ENCODE measurements at regions not wholly inside any gene's neighbourhood (a gene's known extent, or its start where the extent isn't known, plus 50 kb on each side); places are given as distances from the start of the nearest gene placed in this dataset.

DNA sequence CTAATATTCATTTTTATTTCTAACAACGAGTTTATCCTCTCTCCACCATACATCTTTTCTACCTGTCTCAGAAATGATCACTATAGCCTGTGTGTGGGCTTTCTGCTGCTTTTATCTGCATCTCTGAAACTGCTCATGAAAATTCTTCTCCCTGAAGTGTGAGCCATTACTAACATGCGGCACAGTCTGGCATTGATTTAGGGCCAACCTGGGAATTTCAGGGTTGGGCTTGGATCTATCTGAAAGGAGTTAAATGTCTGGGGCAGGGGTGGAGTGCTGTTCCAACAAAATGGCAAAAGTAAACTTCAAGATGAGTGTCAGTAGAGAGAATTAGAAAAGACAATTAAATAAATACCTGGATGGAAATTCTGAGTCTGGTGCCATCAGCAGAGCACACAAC, 198.2 kb upstream of the OSR1 start:
- FAIRE-seq = no peak
- no peak for DNase-seq (ENCODE audit: low spot score)

DNA sequence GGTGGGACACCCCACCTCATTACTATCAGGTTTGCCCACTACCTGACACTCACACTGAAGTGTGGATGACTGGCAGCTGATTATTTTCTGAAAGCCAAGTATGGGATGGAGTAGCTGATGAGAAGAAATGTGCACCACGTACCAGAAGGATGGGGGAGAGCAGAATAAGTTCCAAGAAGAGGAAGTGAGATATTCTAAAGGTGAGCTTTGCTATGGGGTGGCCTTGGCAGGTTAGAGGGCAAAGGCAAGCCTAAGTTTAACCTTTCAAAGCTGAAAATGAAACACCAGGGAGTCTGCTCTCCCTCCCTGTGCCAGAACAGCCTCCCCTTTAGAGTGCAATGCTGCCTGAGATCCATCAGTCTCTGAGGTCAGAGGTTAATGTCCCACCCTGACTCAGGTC, 196.1 kb upstream of the OSR1 start:
- DNase-seq (ENCODE audit: low spot score) (no peak), FAIRE-seq (no peak)

DNA sequence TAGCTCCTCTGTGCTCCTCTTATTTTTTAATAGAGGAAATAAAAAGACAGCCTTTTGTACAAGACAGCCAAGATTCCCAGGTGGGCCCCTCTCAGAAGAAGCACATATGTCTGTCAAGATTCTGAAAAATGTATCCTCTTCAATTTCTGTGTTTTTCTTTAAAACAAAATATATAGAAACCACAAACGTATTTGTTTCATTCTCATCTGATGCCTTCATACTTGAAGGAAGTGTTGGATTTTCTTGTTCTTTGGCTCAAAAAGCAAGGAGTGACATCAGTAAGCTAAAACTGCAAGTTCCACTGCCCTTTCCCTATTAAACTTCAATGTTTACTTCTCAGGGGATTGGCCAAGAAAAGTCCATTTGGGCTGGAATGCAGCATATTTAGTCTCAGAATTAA, 193.8 kb upstream of the OSR1 start:
- DNase-seq (ENCODE audit: low spot score) = no peak
- FAIRE-seq = no peak

DNA sequence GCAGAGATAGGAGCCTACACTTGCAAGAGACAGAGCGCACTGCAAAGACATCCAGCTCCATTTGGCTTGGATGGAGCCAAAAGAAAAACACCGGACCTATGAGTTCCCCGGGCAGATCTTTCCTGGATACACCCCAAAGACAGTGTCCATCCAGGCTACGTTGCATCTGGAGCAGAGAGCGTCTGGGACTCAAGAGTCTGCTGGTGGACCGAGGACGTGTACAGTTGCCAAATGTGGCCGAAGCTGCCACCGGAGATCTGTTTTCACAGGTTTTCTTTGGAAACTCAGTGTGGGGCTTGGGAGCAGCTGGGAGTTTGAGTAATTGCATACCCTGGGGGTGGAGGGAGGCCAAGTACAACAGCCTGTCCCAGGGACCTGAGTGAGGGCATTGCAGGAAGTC, 192.3 kb upstream of the OSR1 start:
- no peak for FAIRE-seq
- DNase-seq (ENCODE audit: low spot score) = no peak

DNA sequence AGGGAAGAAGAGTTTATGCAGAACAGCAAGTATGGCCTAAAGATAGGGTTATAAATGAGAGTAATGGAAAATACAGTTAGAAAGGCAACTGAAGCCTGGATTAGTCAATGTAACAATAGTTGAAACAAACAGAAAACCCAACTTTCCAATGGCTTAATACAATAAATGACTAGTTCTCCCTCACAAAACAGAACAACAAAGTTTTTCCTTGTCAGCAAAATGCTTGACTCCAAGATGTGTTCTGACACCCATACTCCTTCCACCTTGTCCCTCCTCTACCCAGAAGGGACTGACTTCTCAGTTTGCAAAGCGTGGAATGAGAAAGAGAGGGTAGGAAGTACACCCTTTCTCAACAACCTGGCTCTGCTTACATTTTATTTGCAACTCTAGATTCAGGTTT, 191.4 kb upstream of the OSR1 start:
- FAIRE-seq (no peak), DNase-seq (ENCODE audit: low spot score) (no peak)

DNA sequence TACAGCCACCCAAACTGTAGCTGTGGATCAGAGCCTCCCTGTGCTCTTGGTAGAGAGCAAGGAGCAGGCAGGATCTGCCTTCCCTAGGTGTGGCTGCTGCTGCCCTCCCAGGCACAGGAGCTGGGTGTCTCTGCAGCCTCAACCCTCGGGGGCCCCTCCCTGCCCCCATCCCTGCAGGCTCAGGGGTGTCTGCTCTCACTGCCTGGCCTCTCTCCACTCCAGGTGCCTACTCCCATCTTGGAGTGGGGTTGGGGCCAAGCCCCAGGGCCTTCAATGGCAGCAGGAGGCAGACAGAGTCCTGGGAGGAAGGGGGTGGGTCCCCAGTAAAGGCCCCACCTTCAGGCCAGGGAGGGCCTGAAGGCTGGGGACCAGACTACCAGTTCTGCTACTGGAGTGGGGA, 189.7 kb upstream of the OSR1 start:
- FAIRE-seq (no peak), DNase-seq (ENCODE audit: low spot score) (no peak)

DNA sequence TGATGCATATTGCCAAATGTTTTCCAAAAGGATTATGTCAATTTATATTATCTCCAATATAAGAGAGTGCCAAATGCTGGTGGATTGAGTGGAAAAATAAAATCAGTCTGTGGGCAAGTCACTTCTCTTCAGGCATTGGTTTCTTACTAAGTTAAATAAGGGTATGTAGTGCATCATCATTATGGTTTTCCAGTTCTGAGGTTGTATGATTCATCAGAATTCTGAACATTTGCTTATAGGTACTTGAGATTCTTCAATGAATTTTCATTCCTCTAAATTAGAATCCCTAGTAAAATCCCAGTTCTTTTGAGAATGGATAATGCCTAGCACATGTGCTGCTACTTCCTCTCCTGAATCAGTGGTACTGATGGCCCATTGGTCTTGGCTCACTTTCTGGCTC, 188.9 kb upstream of the OSR1 start:
- FAIRE-seq (no peak), DNase-seq (ENCODE audit: low spot score) (no peak)

DNA sequence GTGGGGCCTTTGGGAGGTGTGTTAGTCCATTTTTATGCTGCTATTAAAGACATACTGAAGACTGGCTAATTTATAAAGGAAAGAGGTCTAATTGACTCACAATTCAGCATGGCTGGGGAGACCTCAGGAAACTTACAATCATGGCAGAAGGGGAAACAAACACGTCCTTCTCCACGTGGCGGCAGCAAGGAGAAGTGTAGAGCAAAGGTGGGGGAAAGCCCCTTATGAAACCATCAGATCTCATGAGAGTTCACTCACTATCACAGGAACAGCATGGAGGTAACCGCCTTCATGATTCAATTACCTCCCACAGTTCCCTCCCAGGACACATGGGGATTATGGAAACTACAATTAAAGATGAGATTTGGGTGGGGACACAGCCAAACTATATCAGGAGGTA, 187.1 kb upstream of the OSR1 start:
- FAIRE-seq (no peak), DNase-seq (ENCODE audit: low spot score) (no peak)

DNA sequence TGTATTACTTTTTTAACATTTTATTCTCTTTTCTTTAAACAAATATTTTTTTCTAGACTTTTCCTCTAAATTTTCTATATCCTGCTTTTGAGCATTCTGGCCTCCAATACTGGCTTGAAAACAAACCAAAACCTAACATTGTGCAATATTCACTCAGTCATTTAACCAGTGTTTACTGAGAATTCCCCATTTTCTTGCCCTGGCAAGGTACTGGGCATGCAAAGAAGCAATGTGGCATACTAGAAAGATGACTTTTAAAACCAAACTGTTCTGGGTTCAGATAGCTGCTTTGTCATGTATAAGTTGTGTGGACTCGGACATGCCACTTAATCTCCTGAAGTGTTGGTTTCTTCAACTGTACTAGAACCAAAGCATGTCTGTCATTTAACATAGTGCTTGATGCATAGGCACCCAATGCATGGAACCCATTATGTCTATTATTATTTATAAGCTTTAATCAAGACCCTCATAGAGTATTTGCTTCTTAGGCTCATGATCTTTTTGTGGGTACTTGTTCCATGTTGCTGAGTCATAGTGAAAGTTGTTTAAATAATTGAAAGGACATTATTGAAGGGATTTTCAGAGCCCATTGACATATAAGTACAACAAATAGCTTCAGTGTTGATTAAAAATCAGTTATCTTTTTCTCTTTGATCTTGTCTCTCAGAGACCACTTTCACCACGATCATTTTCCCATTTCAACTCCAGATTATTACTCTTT, 185.4 kb upstream of the OSR1 start:
- DNase-seq (ENCODE audit: low spot score) (peak; percentile 14), FAIRE-seq (peak; percentile 2)

DNA sequence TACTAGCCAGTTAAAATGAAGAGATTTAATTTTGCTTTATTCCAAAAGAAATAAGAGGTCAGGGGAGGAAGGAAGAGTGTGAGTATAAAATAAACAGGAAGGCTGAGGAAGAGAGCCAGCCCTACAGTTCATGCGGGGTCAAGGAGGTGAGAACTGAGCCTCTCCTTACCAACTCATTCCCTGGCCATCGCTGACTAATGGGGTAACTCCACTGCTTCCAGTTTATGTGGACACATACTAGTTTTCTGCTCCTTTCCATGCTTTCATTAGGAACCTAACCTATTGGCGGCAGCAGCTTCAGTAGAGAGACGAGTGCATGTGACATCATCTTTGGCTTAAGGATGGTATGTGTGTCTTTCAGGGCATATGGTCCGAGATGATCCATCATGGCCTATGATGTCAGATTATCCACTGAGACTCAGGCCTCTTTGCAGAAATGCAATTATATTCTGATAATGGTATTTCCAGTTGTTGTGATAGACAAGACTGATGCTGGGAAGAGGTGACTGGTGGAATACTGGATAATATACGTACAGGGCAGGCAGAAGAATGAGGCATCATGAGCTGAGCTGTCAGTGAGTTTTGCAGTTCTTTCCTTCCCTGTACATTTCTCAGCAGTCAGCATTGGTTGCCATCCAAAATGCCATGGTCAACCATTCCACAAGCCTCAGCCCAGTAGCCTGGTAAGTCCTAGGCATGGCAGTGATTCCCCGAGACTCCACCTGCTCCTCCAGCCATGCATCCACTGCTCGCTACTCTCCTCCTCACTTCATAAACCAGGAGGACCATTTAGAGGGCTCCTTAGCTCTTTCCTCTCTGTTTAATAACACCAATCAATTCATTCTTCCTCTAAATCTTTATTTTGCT, 184.6 kb upstream of the OSR1 start:
- FAIRE-seq (no peak), DNase-seq (ENCODE audit: low spot score) (no peak)

DNA sequence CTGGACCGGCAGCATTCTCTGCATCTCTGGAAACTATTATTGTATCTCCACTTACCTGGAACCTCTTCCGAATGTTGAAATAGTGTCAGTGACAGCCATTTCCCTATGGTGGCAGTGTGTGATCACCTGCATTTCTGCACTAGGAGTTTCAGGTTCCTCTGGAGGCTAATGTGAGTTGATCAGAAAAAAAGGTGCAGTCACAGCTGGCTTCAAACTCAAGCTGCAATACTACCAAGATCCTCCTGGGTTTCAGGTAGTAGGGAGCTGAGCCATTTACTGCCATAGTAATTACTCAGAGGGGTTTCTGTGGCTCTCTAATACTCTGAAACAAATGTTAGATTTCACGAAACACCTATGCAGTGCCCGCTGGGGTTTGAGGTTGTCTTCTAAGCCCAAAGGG, 183.5 kb upstream of the OSR1 start:
- DNase-seq (ENCODE audit: low spot score) (no peak), FAIRE-seq (no peak)

DNA sequence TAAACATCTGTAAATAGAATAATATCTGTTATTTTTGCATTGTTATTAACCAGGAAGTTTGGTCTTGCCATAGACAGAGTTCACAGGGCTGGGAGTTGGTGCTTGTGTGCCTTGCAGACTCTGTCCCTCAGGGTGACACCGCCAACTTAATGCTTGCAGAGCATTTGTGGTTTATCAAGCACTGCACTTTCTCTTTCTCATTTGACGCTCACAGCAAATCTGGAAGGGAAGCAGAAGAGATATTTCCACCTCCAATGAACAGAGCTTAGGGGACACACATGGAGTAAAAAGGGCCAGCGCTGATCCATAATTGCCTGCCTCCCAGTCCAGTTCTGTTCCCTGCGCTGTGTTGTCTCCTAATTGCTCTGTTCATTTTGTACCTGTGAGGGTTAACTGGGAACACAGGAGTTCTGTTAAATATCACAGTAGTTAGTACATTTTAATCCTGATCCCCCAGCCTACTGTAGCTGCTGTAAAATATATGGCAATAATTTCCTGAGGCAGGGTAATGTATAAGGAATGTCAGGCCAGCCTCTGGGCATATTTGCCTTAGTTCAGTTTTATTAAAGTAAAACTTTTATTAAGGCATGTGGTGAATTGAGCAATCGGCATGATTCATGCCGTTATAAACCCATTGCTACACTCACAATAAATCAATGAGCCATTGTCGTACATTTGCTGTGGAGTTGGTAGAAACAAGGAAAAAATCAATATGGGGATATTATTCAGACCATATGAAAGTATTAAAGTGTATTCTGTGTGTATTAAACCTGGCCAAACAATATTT, 182.5 kb upstream of the OSR1 start:
- FAIRE-seq = peak; percentile 86
- DNase-seq (ENCODE audit: low spot score) = peak; percentile 67

DNA sequence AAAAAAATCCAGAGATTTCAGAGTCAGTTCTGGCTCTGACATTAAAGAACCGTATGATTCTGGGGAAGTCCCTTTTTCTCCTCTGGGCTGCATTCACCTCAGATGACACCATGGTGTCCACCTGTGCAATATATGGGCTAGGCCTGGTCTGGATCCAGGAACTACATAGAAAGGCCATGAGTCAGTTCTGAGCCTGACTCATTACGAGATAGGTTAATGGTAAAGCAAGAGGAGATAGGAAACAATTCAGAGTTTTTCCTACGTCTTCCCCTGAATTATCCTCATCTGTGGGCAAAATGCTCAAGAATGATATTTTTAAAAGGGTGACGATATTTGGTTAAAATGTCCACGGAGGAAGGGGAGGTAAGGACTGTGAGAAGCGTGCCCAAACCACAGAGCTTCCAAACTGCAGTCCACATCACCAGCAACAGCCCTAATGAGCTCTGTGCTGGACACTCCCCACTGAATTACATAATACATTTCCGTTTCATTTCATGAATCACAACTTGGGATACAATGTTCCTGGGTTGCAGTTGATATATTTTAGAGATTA, 180.1 kb upstream of the OSR1 start:
- peak; percentile 99 for FAIRE-seq
- DNase-seq (ENCODE audit: low spot score) = peak; percentile 98

DNA sequence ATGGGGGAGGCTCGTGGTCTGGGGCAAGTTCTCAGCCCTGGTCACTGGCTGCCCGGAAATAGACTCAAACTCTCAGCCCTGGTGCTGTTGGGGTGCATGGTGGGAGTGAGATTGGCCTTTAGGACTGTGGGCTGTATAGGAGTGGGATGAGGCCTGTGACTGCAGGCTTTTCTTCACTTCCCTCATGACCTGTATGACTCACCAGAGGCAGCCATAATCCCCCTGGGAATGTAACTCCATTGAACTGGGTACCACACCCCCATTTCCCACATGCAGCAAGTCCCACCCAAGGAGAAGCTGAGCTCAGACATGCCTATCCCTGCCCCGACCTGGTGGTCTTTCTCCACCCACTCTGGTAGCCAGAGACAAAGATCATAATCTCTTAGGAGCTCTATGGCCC, 177.7 kb upstream of the OSR1 start:
- no peak for FAIRE-seq
- DNase-seq (ENCODE audit: low spot score) = peak; percentile 14

DNA sequence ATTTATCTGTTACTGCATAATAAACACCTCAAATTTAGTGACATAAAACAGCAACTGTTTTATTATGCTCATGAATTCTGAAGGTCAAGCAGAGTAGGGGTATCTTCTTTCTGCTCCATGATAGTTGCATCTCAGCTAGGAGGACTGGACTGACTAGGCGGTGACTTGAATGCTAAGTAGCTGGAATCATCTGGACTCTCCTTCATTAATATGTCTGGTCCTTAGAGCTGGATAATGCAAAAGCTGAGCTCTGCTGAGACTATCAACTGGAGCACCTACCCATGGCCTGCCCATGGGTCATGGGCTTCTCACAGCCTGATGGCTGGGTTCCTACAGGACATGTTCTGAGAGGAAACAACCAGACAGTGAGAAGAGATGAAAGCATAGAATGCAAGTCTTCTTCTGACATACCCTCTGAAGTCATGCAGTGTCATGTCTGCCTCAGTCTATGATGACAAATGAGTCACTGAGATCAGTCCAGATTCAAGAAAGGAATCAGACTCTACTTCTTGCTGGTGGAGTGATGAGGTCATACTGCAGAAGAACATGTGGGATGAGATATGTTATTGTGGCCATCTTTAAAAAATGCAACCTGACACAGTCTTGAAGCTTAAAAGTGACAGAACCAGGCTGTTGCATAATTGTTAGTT, 174.2 kb upstream of the OSR1 start:
- DNase-seq (ENCODE audit: low spot score) (peak; percentile 42), FAIRE-seq (no peak)

DNA sequence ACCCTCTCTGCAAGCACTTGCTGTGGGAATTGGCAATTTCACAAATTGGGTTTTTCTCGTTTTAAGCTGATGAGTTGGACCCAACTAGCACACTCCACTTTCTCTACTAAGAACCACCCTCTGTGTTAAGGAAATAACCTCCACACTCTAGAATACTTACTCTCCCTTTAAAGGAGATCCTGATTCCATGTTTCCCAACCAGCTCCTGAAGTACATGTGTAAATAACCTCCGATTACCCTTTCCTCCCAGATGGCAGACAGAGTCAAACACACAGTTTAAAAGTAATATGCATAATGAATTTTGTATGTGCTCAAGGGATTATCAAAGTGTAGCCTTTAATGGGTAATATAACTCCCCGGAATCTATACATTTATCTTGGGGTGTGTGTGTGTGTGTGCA, 171.3 kb upstream of the OSR1 start:
- FAIRE-seq (no peak), DNase-seq (ENCODE audit: low spot score) (no peak)

DNA sequence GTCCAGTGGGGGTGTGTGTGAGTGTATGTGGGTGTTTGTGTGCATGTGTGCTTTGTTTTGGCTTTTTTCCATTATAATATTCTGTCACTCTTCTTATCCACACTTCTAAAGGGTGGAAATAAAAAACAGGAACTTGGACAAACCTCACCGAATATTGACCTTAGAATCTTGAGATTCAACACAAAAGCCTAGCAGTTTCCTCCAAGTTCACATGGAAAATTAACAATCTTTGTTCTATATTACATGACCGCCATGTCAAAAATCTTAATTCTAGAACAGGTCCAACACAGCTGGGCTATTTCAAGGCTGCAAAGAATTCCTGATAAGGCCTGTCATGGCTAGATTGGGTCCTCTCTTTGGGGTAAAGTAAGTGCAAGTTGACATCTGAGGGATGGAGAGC, 169.3 kb upstream of the OSR1 start:
- DNase-seq (ENCODE audit: low spot score) = no peak
- no peak for FAIRE-seq

DNA sequence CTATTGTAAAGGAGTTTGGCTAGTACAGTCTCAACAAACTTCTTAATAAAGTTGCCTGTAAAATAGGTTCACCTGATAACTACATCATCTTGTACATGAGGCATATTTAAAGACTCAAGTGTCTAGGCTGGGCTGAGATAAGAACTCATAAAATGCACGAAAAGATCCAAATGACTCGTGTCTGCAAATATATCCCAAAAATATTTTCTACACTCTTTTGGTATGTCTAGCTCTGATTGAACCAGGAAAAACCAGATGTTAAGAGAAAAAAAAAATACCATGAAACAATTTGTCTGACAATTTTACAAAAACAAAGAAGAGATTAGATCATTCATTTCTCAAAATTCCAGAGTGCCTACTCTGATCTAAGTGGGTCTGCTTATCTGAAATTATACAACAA, 166.9 kb upstream of the OSR1 start:
- no peak for FAIRE-seq
- no peak for DNase-seq (ENCODE audit: low spot score)

DNA sequence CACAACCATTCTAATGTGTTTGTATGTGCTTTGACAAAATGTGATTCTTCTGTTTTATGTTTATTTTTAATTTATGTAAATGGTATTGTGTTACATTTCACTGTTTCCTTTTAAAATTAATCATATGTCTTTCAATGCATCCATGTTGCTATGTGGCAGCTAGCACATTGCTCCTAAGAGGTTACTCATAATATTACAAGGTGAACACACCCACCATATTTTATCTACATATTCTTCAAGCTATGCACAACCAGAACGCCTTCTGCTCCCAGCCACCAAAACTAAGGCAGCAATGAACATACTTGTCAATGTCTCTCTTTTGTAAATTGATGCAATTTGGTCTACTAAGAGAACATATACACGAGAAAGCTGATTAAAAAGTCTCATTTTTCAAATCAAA, 160.6 kb upstream of the OSR1 start:
- FAIRE-seq (no peak), DNase-seq (ENCODE audit: low spot score) (no peak)

DNA sequence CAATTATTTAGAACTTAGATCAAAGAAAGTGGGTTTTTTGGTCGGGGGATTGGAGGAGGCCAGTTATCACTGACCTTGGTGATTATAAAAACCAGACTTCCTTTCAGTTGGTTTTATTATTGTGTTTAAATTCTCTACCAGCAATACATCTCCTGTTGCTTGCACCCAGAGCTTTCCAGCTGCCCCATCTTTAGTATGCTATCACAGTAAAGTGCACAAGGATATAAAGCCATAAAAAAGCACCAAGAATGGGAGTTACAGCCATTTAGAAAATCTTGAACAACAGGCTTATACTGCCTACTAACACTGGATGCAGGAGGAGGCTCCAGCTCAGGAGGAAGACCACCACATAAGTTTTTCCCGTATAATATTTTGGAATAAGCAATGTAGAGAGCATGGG, 148.7 kb upstream of the OSR1 start:
- DNase-seq (ENCODE audit: low spot score) = no peak
- no peak for FAIRE-seq
